SU-DHL-6 (cell line): ENCODE measurements at regions not wholly inside any gene's neighbourhood (a gene's known extent, or its start where the extent isn't known, plus 50 kb on each side); places are given as distances from the start of the nearest gene placed in this dataset.
"Not testable (repeated sequence)": the region's sequence is repeated elsewhere in the genome, so short reads cannot be mapped to it uniquely, and the experiment has no call there.

Experiments used
- H2AFZ ChIP-seq: fragments of 200-600 bp; sonication (generic); 2 replicates; pipeline ENCODE4 v1.6.1; 2014; ENCODE audit warnings: low read depth, mild to moderate bottlenecking, moderate library complexity, mixed read lengths, antibody characterized with exemption, low read length; ENCODE audit not compliant: severe bottlenecking
- H3F3A ChIP-seq: fragments of 200-600 bp; shearing (Covaris generic); 2 replicates; pipeline ENCODE4 v1.6.0; 2016; ENCODE audit warnings: antibody characterized with exemption, mild to moderate bottlenecking; ENCODE audit not compliant: insufficient read depth
- H3K27ac ChIP-seq: fragments of 200-600 bp; sonication (generic); 2 replicates; pipeline ENCODE4 v1.5.1; 2016; ENCODE audit warnings: low read depth, mild to moderate bottlenecking, low read length, moderate library complexity, mixed read lengths
- H3K27me3 ChIP-seq: fragments of 200-600 bp; sonication (generic), shearing (Covaris generic); 2 replicates; pipeline ENCODE4 v1.6.0; 2014; ENCODE audit warnings: mild to moderate bottlenecking, low read length
- H3K36me3 ChIP-seq: fragments of 200-600 bp; sonication (generic); 2 replicates; pipeline ENCODE4 v1.6.1; 2014; ENCODE audit warnings: mild to moderate bottlenecking, low read length, mixed read lengths
- H3K4me2 ChIP-seq: fragments of 300-600, 200-600 bp; shearing (Covaris generic), sonication (generic); 2 replicates; pipeline ENCODE4 v1.6.0; 2014; ENCODE audit warnings: low read length, low read depth, mild to moderate bottlenecking; ENCODE audit not compliant: poor library complexity, severe bottlenecking
- H3K4me3 ChIP-seq: fragments of 200-600 bp; sonication (generic); 2 replicates; pipeline ENCODE4 v1.5.1; 2014; ENCODE audit warnings: antibody characterized with exemption, low read length, mild to moderate bottlenecking, mixed read lengths; ENCODE audit not compliant: insufficient read depth, poor library complexity, severe bottlenecking
- H3K79me2 ChIP-seq: fragments of 200-600 bp; sonication (generic); 2 replicates; pipeline ENCODE4 v1.6.1; 2014; ENCODE audit warnings: mild to moderate bottlenecking, low read length, moderate library complexity; ENCODE audit not compliant: insufficient read depth
- H3K9ac ChIP-seq: fragments of 200-600 bp; sonication (generic); 2 replicates; pipeline ENCODE4 v1.7.0; 2014; ENCODE audit warnings: mild to moderate bottlenecking, low read length
- H3K9me2 ChIP-seq: fragments of 200-600 bp; sonication (generic); replicated peaks from 2 replicates; pipeline ENCODE4 v1.6.1; 2014; ENCODE audit warnings: low read length; ENCODE audit not compliant: insufficient read depth
- H3K9me3 ChIP-seq: fragments of 200-600 bp; sonication (generic); 2 replicates; pipeline ENCODE4 v1.6.1; 2014; ENCODE audit warnings: low read length, mixed read lengths; ENCODE audit not compliant: insufficient read depth
- H4K20me1 ChIP-seq: fragments of 200-600 bp; sonication (generic); 2 replicates; pipeline ENCODE4 v1.6.1; 2014; ENCODE audit warnings: low read depth, mild to moderate bottlenecking, antibody characterized with exemption, low read length, moderate library complexity, mixed read lengths
- CTCF ChIP-seq: fragments of 200-600 bp; sonication (generic); IDR thresholded peaks from one replicate; pipeline ENCODE4 v1.5.1; 2017; ENCODE audit warnings: antibody characterized with exemption, mild to moderate bottlenecking, low read length, moderate library complexity; ENCODE audit not compliant: insufficient read depth, poor library complexity, severe bottlenecking
- EZH2phosphoT487 ChIP-seq: fragments of 200-600 bp; sonication (generic), shearing (Covaris generic); conservative IDR thresholded peaks from 2 replicates; pipeline ENCODE4 v1.6.1; 2018; ENCODE audit warnings: mild to moderate bottlenecking, antibody characterized with exemption, low read length, moderate library complexity, mixed read lengths

- Histone ChIP-seq H3K9me2 (no peaks in the 10 kb centered on the region), H3K36me3 (no peaks in the 10 kb centered on the region), H3K9me3 (no peaks in the 10 kb centered on the region), H3F3A (no peaks in the 10 kb centered on the region), H4K20me1 (no peaks in the 10 kb centered on the region), H3K4me2 (no peak overlapping the region), H3K4me3 (no peak overlapping the region), H3K27me3 (no peaks in the 10 kb centered on the region), H3K27ac (no peak overlapping the region), H3K79me2 (no peaks in the 10 kb centered on the region), H2AFZ (no peak overlapping the region), H3K9ac (no peak overlapping the region)
- TF ChIP-seq CTCF, result no peak
- TF ChIP-seq EZH2phosphoT487, result no peak
Observed at GRCh38 chr5:118466418-118466817, 521.9 kb downstream of the DTWD2 start.

GRCh38 chr5:118462276-118462675 lies 526.1 kb downstream of the DTWD2 start:
- not testable (repeated sequence) for H3K9ac ChIP-seq, H3K9me2 ChIP-seq, H4K20me1 ChIP-seq, H3K36me3 ChIP-seq, H3K27me3 ChIP-seq, H3K9me3 ChIP-seq, H3K4me3 ChIP-seq, H3K27ac ChIP-seq, H2AFZ ChIP-seq, H3F3A ChIP-seq, H3K79me2 ChIP-seq, H3K4me2 ChIP-seq

GRCh38 chr5:118461436-118461835 lies 526.9 kb downstream of the DTWD2 start:
- Histone ChIP-seq H3F3A (no peaks in the 10 kb centered on the region), H3K27ac (no peak overlapping the region), H3K4me3 (no peak overlapping the region), H3K36me3 (no peaks in the 10 kb centered on the region), H3K9me3 (no peaks in the 10 kb centered on the region), H3K79me2 (no peaks in the 10 kb centered on the region), H3K9me2 (no peaks in the 10 kb centered on the region), H3K4me2 (no peak overlapping the region), H3K9ac (no peak overlapping the region), H4K20me1 (no peaks in the 10 kb centered on the region), H2AFZ (no peak overlapping the region), H3K27me3 (no peaks in the 10 kb centered on the region)
- TF ChIP-seq EZH2phosphoT487 (no peak), CTCF (no peak)

GRCh38 chr5:118459490-118459889 lies 528.9 kb downstream of the DTWD2 start:
- Histone ChIP-seq H3K9me3 (no peaks in the 10 kb centered on the region), H3K27ac (no peak overlapping the region), H3K27me3 (no peaks in the 10 kb centered on the region), H3K4me2 (no peak overlapping the region), H3K79me2 (no peaks in the 10 kb centered on the region), H3K9me2 (no peaks in the 10 kb centered on the region), H3F3A (no peaks in the 10 kb centered on the region), H3K4me3 (no peak overlapping the region), H3K36me3 (no peaks in the 10 kb centered on the region), H3K9ac (no peak overlapping the region), H4K20me1 (no peaks in the 10 kb centered on the region), H2AFZ (no peak overlapping the region)
- TF ChIP-seq EZH2phosphoT487 (no peak), CTCF (no peak)
